H9 (cell line): ENCODE measurements at regions not wholly inside any gene's neighbourhood (a gene's known extent, or its start where the extent isn't known, plus 50 kb on each side); places are given as distances from the start of the nearest gene placed in this dataset.

Source experiments
- DNase-seq: peaks from one replicate; pipeline ENCODE4 v3.0.0-alpha.2; 2017
- H2AFZ ChIP-seq: one replicate; pipeline ENCODE4 v1.6.1; 2013; ENCODE audit warnings: mild to moderate bottlenecking, low read length, control low read depth, moderate library complexity
- H2AK5ac ChIP-seq: 2 replicates; pipeline ENCODE4 v1.6.1; 2013; ENCODE audit warnings: low read length, control low read depth, mixed read lengths; ENCODE audit not compliant: insufficient read length
- H2BK120ac ChIP-seq: one replicate; pipeline ENCODE4 v1.6.1; 2013; ENCODE audit warnings: low read depth, mild to moderate bottlenecking, low read length, control low read depth, inconsistent platforms; ENCODE audit not compliant: poor library complexity, severe bottlenecking
- H2BK12ac ChIP-seq: 2 replicates; pipeline ENCODE4 v1.6.1; 2013; ENCODE audit warnings: low read length, control low read depth, mixed read lengths, low read depth; ENCODE audit not compliant: insufficient read length
- H2BK15ac ChIP-seq: 2 replicates; pipeline ENCODE4 v1.6.1; 2013; ENCODE audit warnings: low read depth, low read length, control low read depth
- H2BK20ac ChIP-seq: one replicate; pipeline ENCODE4 v1.6.1; 2013; ENCODE audit warnings: low read depth, mild to moderate bottlenecking, low read length, control low read depth, inconsistent platforms; ENCODE audit not compliant: poor library complexity, severe bottlenecking
- H2BK5ac ChIP-seq: 2 replicates; pipeline ENCODE4 v1.6.1; 2013; ENCODE audit warnings: low read length, control low read depth, mixed read lengths; ENCODE audit not compliant: insufficient read length
- H3K14ac ChIP-seq: 2 replicates; pipeline ENCODE4 v1.6.1; 2013; ENCODE audit warnings: low read length, control low read depth; ENCODE audit not compliant: insufficient read depth
- H3K18ac ChIP-seq: 2 replicates; pipeline ENCODE4 v1.6.1; 2013; ENCODE audit warnings: low read depth, mild to moderate bottlenecking, mixed read lengths, low read length, control low read depth; ENCODE audit not compliant: insufficient read length
- H3K23ac ChIP-seq: 2 replicates; pipeline ENCODE4 v1.6.1; 2013; ENCODE audit warnings: low read length, control low read depth, mixed read lengths, low read depth; ENCODE audit not compliant: insufficient read length
- H3K23me2 ChIP-seq: 2 replicates; pipeline ENCODE4 v1.6.1; 2013; ENCODE audit warnings: low read depth, mild to moderate bottlenecking, mixed read lengths, low read length, control low read depth; ENCODE audit not compliant: insufficient read length, poor library complexity, severe bottlenecking
- H3K27ac ChIP-seq: 2 replicates; pipeline ENCODE4 v1.5.1; 2013; ENCODE audit warnings: low read length, control low read depth, mixed read lengths, low read depth; ENCODE audit not compliant: insufficient read length
- H3K27me3 ChIP-seq: 2 replicates; pipeline ENCODE4 v1.6.1; 2013; ENCODE audit warnings: low read length, control low read depth, inconsistent platforms; ENCODE audit not compliant: insufficient read depth
- H3K4ac ChIP-seq: 2 replicates; pipeline ENCODE4 v1.6.1; 2013; ENCODE audit warnings: low read depth, mild to moderate bottlenecking, control low read depth, inconsistent platforms, low read length, moderate library complexity
- H3K4me1 ChIP-seq: 2 replicates; pipeline ENCODE4 v1.6.1; 2013; ENCODE audit warnings: low read length, control low read depth, inconsistent platforms; ENCODE audit not compliant: insufficient read depth
- H3K4me2 ChIP-seq: 2 replicates; pipeline ENCODE4 v1.6.1; 2013; ENCODE audit warnings: low read length, control low read depth, mixed read lengths; ENCODE audit not compliant: insufficient read length, insufficient read depth
- H3K56ac ChIP-seq: 2 replicates; pipeline ENCODE4 v1.6.1; 2013; ENCODE audit warnings: low read depth, mild to moderate bottlenecking, mixed read lengths, low read length, control low read depth; ENCODE audit not compliant: insufficient read length
- H3K79me1 ChIP-seq: 2 replicates; pipeline ENCODE4 v1.6.1; 2013; ENCODE audit warnings: low read depth, mild to moderate bottlenecking, moderate library complexity, low read length, control low read depth, inconsistent platforms; ENCODE audit not compliant: insufficient read depth, poor library complexity, severe bottlenecking
- H3K79me2 ChIP-seq: 2 replicates; pipeline ENCODE4 v1.6.1; 2013; ENCODE audit warnings: low read length, control low read depth, inconsistent platforms; ENCODE audit not compliant: insufficient read depth
- H3K9ac ChIP-seq: 2 replicates; pipeline ENCODE4 v1.6.1; 2013; ENCODE audit warnings: low read length, control low read depth, mixed read lengths; ENCODE audit not compliant: insufficient read length; ENCODE audit errors: extremely low read depth
- H3K9me3 ChIP-seq: one replicate; pipeline ENCODE4 v1.6.1; 2013; ENCODE audit warnings: low read depth, low read length, inconsistent platforms; ENCODE audit not compliant: control insufficient read depth
- H3T11ph ChIP-seq: one replicate; pipeline ENCODE4 v1.6.1; 2013; ENCODE audit warnings: mild to moderate bottlenecking, low read length, control low read depth, inconsistent platforms
- H4K20me1 ChIP-seq: one replicate; pipeline ENCODE4 v1.6.1; 2013; ENCODE audit not compliant: control insufficient read depth, insufficient read length, insufficient read depth
- H4K5ac ChIP-seq: 2 replicates; pipeline ENCODE4 v1.6.1; 2013; ENCODE audit warnings: low read depth, mild to moderate bottlenecking, mixed read lengths, low read length, control low read depth; ENCODE audit not compliant: insufficient read length
- H4K8ac ChIP-seq: replicated peaks from 2 replicates; pipeline ENCODE4 v1.6.1; 2013; ENCODE audit warnings: low read length, control low read depth, mixed read lengths, low read depth; ENCODE audit not compliant: insufficient read length
- H4K91ac ChIP-seq: 2 replicates; pipeline ENCODE4 v1.6.1; 2013; ENCODE audit warnings: low read depth, mild to moderate bottlenecking, moderate library complexity, mixed read lengths, low read length, control low read depth; ENCODE audit not compliant: insufficient read length
- H3K27ac Mint-ChIP-seq, 3 experiments: 2 replicates in 2 of 3; 3 replicates in 1 of 3; pipeline ENCODE4 v1.8.0; 2020 to 2021; ENCODE audit warnings: mixed read lengths in 3 of 3, mild to moderate bottlenecking in 1 of 3, moderate library complexity in 1 of 3
- H3K27me3 Mint-ChIP-seq: 2 replicates; pipeline ENCODE4 v1.8.0; 2021; ENCODE audit warnings: low read depth, mild to moderate bottlenecking, moderate library complexity, mixed read lengths
- H3K36me3 Mint-ChIP-seq, 3 experiments: 2 replicates in 2 of 3; 3 replicates in 1 of 3; pipeline ENCODE4 v1.8.0; 2020 to 2021; ENCODE audit warnings: low read depth in 3 of 3, mixed read lengths in 3 of 3; ENCODE audit not compliant: insufficient read depth in 1 of 3
- H3K4me1 Mint-ChIP-seq, 2 experiments: 2 replicates each; pipeline ENCODE4 v1.8.0; 2020; ENCODE audit warnings: mixed read lengths in 2 of 2
- H3K4me3 Mint-ChIP-seq, 2 experiments: 2 replicates in 1 of 2; 3 replicates in 1 of 2; pipeline ENCODE4 v1.8.0; 2020 to 2021; ENCODE audit warnings: mild to moderate bottlenecking in 2 of 2, mixed read lengths in 2 of 2, moderate library complexity in 1 of 2
- H3K9me3 Mint-ChIP-seq, 2 experiments: 2 replicates in 1 of 2; 3 replicates in 1 of 2; pipeline ENCODE4 v1.8.0; 2020; ENCODE audit warnings: mild to moderate bottlenecking in 2 of 2, mixed read lengths in 2 of 2, moderate library complexity in 1 of 2
- WGBS: extraction: QIAGEN DNeasy Blood & Tissue Kit; methylation state at CpG from one replicate; pipeline ENCODE4 v1.1.7; 2013; ENCODE audit warnings: missing lambda C conversion rate, low lambda C conversion rate, mixed read lengths; ENCODE audit not compliant: insufficient read length; ENCODE audit errors: extremely low coverage; 5-methylcytosine and 5-hydroxymethylcytosine counted together
- TF ChIP-seq, protein P1 (sequence below): fragments of 200-600 bp; sonication (generic); conservative IDR thresholded peaks from 3 replicates; pipeline ENCODE4 v1.8.0; 2021; ENCODE audit warnings: antibody characterized with exemption, mild to moderate bottlenecking

DNA sequence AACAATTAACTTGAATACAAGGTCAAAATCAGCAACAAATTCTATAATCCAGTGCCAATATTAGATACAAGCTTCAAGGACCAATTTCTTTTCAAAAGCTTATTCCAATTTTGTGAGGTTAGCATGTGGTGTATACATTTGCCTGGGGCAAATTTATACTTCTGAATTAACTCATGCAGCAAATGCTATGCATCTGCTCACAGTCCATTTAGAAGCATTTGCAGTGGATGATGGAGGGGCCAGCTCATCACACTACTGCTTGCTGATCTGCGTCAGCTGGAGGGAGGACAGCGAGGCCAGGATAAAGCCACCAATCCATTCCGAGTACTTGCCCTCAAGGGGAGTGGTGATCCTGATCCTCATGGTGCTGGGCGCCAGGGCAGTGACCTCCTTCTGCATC, 474.3 kb upstream of the KIF2A start:
- TF ChIP-seq, protein P1, sequence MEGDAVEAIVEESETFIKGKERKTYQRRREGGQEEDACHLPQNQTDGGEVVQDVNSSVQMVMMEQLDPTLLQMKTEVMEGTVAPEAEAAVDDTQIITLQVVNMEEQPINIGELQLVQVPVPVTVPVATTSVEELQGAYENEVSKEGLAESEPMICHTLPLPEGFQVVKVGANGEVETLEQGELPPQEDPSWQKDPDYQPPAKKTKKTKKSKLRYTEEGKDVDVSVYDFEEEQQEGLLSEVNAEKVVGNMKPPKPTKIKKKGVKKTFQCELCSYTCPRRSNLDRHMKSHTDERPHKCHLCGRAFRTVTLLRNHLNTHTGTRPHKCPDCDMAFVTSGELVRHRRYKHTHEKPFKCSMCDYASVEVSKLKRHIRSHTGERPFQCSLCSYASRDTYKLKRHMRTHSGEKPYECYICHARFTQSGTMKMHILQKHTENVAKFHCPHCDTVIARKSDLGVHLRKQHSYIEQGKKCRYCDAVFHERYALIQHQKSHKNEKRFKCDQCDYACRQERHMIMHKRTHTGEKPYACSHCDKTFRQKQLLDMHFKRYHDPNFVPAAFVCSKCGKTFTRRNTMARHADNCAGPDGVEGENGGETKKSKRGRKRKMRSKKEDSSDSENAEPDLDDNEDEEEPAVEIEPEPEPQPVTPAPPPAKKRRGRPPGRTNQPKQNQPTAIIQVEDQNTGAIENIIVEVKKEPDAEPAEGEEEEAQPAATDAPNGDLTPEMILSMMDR = no peak
- no peaks in the 10 kb centered on the region for H3K23me2 ChIP-seq
- H3K14ac ChIP-seq = no peak overlapping the region
- Mint-ChIP-seq H3K4me1 (no peaks in the 10 kb centered on the region), H3K36me3 (no peaks in the 10 kb centered on the region), H3K27ac (no peak overlapping the region), H3K27me3 (no peaks in the 10 kb centered on the region; the same call in 1 of the 2 replicates), H3K9me3 (no peaks in the 10 kb centered on the region), H3K4me3 (no peak overlapping the region)
- H3K27me3 ChIP-seq = no peaks in the 10 kb centered on the region
- H3K18ac ChIP-seq = no peak overlapping the region
- H3K23ac ChIP-seq = no peak overlapping the region
- no peak overlapping the region for H3K9ac ChIP-seq
- H4K91ac ChIP-seq = no peak overlapping the region
- H3K4me2 ChIP-seq = no peak overlapping the region
- no peak for DNase-seq
- H2AFZ ChIP-seq = no peak overlapping the region
- no peak overlapping the region for H3K27ac ChIP-seq
- no peaks in the 10 kb centered on the region for H4K20me1 ChIP-seq
- no peaks in the 10 kb centered on the region for H3K79me1 ChIP-seq
- H3K9me3 ChIP-seq = no peaks in the 10 kb centered on the region
- H2BK5ac ChIP-seq = no peak overlapping the region
- H3T11ph ChIP-seq = no peak overlapping the region
- no peak overlapping the region for H3K56ac ChIP-seq
- no peak overlapping the region for H2BK120ac ChIP-seq
- H2BK12ac ChIP-seq = no peak overlapping the region
- no peak overlapping the region for H2BK20ac ChIP-seq
- no CpG with 5 or more reads among the region's 4 CpGs for WGBS
- H4K8ac ChIP-seq = no peak overlapping the region
- no peak overlapping the region for H4K5ac ChIP-seq
- H3K79me2 ChIP-seq = no peaks in the 10 kb centered on the region
- H2AK5ac ChIP-seq = no peak overlapping the region
- no peaks in the 10 kb centered on the region for H3K4me1 ChIP-seq
- no peak overlapping the region for H3K4ac ChIP-seq
- no peak overlapping the region for H2BK15ac ChIP-seq
